HL-60/S4 treated with retinoic acid at 250 ng/mL for 4 days and 3 days (cell line): ENCODE measurements at regions not wholly inside any gene's neighbourhood (a gene's known extent, or its start where the extent isn't known, plus 50 kb on each side); places are given as distances from the start of the nearest gene placed in this dataset.
"Not testable (repeated sequence)": the region's sequence is repeated elsewhere in the genome, so short reads cannot be mapped to it uniquely, and the experiment has no call there.

ENCODE experiments used
- in situ Hi-C: fragments of 300-500 bp; cut with MboI; formaldehyde crosslinking; loops from 2 replicates; pipeline ENCODE4 v1.7.0; 2022; ENCODE audit warnings: low sequenced_read_pairs

DNA sequence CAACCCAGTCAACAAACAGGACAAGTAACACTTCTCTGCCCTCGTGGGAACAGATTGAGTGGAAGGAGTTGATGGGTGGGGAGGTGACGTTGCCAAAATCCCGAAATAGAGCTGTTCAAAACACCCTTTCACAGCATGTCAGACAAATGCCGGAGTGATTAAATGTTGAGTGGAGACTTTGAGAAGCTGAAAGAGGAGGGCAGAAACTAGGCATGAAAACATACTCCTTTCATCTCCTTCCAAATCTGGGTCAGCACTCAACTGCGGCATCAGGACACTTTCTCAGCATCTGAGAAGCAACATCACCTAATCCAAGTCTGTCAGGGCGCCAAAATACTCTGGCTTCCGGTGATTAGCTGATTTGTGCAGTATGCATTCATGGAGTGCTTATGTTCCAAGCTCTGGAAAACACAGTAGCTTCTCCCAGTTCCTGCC, 51.5 kb upstream of the MRI1 start:
- in situ Hi-C loops: no loop called here

DNA sequence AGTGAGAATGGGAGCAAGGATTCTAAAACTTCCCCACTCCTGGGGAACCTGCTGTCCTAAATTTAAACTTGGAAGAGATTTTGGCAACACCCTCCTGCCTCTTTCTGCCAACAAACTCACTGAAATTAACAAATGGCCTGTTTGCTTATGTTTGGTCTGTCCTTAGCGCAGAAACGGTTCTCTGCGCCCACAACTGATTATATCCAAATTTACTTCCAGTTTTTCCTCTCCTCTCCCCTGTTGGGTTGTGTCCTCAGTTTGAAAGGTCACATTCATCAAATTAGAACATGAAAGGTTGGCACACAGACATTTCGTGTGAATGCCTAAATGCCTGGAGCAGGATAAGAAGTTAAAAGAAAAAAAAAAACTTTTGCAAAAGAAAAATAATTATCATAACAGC, 56.4 kb upstream of the MRI1 start:
- in situ Hi-C loops: no loop called here

DNA sequence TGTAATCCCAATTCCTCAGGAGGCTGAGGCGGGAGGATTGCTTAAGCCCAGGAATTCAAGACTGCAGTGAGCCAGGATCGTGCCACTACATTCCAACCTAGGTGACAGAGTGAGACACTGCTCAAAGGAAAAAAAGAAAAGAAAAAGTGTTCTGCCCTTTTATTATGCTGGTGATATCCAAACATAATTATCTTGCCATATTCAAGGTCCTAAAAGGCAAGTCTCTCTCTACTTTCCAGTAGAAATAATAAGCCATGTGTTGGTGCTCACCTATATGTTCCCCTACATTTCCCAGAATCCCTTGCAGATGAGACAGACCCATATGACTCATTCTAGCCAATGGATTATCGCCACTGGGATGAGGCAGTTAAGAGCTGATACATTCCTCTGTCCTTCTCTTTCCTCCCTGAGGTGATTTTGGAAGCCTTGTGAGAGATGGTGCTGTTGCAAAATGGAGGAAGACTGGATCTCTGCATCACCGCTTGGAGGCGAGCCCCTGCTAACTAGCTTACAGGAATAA, 58.3 kb upstream of the MRI1 start:
- in situ Hi-C loops: no loop called here

DNA sequence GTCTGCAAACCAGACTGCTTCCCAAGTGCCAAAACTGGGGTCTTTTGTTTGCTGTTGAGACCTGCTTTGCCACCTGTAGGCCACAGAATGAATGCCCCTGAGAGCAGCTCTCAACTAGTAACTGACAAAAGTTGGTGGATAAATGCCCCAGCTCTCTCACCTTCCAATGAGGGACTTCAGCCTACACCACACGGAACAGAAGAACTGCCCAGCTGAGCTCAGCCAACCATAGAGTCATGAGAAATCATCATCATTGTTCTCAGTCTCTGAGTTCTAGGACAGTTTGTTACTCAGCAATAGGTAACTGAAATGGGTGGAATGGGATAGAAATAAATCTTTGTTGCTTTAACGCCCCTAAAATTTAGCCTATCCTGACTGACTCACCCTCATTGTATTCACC, 59.1 kb upstream of the MRI1 start:
- in situ Hi-C loops: no loop called here

DNA sequence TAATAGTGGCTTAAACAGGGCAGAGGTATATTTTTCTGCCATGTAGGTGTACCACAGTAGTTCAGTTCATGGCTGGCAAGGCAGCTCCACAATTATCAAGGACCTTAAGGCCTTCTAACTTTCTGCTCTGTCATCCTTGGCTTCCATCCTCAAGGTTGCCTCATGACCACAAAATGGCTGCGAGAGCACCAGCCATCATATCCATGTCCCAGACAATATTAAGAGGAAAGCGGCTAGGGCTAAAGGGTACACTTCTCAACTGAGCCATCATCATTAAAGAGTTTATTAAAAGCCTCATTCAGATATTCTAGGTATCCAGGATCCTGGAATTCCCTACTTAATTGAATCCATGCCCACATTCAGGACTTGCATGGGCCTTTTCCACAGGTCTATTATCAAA, 62.7 kb upstream of the MRI1 start:
- in situ Hi-C loops: no loop called here

DNA sequence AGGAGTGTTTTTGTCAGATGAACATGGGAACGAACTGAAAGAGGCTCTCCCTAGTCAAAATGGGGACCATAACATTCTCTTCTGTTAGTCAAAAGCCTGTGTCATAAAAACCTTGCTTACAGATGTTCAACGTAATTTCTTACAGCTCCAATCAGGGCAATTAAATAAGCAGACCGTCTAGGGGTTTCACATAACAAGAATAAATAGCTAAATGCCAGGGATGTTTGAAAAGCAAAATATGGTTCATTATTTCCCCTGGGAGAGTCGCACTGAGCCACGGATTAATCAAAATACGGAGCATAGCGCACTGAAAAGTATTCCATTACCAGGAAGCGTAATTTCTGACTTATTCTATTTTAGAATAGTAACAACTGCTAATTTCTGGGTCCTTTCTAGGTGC, 63.7 kb upstream of the MRI1 start:
- in situ Hi-C loops: no loop called here

DNA sequence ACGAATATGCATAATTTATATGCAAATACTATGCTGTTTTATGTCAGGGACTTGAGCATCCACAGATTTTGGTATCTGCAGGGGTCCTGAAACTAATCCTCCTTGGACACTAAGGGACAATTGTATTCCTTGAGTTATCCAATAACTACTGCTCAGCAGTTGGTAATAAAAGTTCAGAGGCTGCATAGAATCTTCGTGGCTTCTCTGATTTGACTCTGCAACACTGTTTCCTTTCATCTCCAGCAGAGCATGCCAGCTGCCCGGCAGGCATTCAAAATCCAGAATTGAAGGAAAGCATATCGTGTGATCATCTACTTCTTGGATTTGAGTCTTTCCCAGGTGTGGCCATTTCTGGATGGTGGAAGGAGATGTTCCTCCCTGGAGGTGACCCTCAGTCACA, 64.5 kb upstream of the MRI1 start:
- in situ Hi-C loops: no loop called here

DNA sequence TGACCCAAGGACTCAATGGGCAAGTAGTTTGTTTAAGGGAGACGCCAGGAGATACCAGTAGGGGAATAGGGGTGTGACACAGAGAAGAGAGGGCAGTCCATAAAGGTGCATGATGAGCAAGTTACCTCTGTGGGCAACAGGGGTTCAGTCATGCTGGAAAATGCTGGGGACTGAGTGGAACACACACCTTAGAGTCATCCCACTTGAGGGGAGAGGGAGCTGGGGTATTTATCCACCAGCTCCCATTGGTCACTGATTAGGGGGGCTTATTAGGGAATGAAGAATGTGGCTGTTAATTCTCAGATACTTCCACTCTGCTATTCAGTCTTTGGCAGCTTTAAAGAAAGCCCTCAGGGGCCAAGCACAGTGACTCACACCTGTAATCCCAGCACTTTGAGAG, 67.5 kb upstream of the MRI1 start:
- in situ Hi-C loops: no loop called here

DNA sequence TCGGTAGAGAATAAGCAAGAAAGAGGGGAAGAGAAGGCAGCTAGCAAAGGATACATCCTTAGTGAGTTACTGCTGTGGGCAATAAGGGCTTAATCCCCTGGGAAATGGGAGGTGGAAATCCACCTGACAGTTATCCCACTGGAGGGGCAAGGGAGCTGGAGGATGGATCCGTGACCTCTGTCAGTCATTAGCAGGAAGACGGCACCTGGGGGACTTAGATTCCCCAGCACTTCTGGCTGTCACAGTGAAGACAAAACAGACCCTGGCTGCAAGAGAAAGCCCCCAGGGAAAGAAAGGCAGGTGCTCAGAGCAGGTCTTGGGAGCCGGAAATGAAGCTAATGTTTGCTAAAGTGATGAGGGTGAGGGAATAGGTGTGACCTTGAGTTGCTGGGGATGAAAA, 70.4 kb upstream of the MRI1 start:
- in situ Hi-C loops: no loop called here

DNA sequence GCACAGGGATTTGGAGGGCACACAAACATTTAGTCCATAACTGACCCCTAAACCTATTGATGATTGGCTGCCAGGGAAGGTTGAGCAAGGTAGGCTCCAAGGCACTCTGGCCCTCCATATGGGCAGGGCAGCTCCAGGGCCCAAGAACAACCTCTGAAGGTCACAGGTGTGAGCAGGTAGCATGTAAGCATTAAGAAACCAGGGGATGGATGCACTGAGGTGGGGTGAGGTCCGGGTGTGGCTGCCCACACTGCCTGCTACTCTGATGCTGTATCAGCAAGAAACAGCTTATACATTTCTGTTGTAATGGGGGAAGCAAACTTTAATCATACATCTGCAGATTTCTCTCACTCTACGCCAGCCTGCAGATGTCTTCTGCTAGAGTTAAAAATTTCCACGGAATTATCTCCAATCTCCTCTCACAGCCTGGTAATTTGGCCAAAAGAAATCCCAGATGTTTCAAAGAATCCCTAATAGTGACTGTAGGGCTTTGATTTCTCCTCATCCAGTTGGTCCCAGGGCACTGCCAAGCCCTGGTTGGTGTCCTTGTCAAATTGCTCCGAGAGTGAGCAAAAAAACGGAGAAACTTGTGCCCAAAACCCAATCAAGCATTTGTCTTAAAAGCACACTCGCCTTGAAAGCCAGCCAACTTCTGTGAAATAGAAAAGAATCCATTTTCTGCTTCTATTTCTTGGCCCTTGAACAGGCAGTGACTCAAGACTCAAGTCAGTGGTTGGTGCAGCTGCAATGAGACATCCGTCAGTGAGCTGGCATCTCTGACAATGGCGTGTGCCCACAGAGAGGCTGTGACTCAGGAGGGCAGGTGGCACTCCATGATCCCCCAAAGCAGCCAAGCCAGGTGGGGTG, 72.5 kb upstream of the MRI1 start:
- in situ Hi-C loops: no loop called here

DNA sequence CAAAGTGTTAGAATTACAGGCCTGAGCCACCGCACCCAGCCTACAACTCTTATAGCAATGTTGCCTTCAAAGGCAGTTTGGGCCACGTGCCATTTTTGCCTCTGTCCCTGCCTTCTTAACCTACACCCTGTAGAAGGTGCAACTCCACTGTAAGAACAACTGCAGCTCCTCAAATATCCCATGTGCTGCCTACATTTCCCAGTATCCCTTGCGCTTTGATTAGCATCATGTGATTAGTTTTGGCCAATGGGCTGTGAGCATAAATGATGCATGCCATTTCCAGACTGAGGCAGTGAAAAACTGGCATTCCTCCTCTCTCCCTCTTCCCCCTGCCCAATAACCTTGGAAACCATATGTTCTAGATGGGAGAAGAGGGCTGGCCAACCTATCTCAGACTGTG, 75.2 kb upstream of the MRI1 start:
- in situ Hi-C loops: no loop called here

DNA sequence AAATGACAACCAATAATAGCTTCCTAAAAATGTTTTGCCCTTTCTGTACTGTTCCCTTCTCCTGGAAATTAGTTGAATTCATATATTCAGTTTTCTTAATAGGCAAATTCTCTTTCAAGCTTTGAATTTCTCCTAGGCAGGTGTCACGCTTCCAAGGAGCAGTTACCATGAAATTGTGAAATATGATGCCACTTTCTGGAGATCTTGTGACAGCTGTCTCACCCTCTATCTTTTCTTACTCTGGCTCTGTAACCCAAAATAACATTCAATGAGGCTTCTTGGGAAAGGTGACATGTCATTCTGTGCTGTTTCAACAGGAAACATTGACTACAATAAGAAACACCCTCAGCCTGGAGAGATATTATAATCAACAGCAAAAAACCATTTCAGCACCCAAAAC, 80.3 kb upstream of the MRI1 start:
- in situ Hi-C loops: no loop called here

DNA sequence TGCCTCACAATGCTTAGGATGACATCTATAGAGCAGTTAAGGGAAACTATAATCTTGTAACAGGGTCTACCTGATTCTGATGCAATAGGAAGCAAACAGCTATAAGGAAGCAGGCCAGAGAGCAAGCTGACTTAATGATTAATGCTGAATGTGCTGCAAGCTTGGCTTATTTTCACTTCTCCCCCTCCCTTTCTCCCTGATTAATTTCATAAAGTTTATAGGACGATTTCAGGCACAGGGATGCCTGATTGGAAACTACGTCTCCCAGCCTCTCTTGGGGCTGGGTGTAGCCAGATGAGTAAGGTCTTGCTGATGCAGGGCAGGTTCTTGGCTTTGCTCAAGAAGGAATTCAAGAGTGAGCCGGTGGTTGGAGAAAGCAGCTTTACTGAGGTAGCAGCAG, 82.8 kb upstream of the MRI1 start:
- in situ Hi-C loops: no loop called here

DNA sequence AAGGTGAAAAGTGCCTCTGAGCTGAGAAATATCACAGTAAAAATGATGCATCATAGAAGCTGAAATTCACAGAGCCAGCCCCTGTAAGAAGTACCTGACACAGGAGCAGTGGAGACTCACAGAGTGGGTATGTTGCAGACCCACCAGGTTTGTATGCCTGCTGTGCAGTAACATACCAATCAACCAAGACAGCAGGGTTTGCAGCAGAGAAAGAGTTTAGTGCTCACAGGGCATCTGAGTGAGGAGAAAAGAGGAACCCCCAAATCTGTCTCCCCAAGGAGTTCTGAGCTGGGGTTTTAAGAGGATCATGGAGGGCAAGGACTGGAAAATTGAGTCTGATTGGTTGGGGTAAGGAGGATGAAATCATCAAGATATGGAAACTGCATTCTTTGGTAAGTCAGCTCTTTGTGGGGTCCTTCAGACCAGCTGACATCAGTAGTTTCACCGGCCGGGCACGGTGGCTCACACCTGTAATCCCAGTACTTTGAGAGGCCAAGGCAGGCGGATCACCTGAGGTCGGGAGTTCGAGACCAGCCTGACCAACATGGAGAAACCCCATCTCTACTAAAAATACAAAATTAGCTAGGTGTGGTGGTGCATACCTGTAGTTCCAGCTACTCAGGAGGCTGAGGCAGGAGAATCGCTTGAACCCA, 83.5 kb upstream of the MRI1 start:
- in situ Hi-C loops: not testable (repeated sequence)

DNA sequence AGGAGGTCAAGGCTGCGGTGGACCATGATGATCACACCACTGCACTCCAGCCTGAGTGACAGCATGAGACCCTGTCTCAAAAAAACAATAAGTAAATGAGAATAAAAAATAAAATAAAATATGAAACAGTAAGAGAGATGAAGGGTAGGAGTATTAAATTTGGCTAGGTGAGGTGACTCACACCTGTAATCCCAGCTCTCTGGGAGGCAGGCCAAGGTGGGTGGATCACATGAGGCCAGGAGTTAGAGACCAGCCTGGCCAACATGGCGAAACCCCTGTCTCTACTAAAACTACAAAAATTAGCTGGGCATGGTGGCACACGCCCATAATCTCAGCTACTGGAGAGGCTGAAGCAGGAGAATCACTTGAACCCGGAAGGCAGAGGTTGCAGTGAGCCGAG, 87.4 kb upstream of the MRI1 start:
- in situ Hi-C loops: not testable (repeated sequence)

DNA sequence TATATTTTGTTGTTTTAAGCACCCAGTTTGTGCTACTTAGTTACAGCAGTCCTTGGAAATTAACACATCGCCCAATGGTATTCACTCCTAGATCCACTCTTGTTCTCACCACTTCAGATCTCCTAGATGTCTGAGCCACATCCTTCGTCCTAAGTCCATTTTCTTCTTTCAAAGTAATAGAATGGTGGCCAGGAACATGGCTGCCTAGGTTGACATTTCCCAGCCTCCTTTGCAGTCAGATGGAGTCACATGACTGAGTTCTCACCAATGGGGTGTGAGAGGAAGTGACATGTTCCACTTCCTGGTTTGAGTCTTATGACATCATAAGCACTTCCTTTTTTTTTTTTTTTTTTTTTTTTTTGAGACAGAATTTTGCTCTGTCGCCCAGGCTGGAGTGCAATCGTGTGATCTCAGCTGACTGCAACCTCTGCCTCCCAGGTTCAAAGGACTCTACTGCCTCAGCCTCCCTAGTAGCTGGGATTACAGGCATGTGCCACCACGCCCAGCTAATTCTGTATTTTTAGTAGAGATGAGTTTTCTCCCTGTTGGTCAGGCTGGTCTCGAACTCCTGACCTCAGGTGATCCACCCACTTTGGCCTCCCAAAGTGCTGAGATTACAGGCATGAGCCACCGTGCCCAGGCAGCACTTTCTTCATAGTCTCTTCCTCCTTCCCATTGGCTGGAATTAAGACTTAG, 91.7 kb upstream of the MRI1 start:
- in situ Hi-C loops: not testable (repeated sequence)

DNA sequence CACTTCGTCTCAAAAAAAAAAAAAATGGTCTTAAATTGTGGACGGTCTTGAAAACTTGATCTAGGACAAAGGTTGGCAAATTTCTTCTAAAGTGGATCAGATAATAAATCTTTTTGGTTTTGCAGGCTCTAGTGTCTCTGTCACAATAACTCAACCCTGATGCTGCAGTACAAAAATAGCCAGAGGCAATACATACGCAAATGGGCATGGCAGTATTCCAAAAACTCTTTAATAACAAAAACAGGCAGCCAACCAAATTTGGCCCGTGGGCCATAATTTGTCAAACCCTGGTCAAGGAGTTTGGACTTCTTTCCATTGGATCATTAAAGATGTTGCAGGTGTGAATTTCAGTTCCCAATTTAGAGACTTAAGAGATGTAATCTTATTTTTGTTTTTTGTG, 93.5 kb upstream of the MRI1 start:
- in situ Hi-C loops: no loop called here

DNA sequence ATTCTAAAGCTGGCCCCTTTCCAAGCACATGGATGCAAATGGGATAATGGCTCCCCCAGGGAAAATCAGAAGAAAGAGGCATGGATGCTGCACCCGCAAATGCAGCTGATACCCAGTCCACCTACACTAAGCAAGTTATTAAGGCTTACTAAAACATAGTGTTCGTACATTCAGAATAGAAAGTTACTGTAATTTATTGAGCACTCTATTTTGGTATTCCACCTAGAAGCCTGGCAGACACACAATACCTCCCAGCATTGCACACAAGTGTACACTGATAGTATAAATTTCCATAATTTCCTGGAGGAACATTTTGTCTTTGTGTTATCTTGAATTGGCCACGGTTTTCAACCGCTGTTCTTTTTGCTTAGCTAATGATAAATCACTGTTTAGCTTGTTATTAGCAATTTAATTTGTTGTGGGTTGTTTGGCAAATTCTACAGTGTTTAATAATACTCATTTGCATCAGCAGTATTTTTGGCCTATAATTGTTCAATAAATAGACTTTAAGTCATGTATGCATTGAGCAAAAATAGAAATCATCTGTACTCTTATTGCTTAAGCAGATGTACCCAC, 94.5 kb upstream of the MRI1 start:
- in situ Hi-C loops: no loop called here

DNA sequence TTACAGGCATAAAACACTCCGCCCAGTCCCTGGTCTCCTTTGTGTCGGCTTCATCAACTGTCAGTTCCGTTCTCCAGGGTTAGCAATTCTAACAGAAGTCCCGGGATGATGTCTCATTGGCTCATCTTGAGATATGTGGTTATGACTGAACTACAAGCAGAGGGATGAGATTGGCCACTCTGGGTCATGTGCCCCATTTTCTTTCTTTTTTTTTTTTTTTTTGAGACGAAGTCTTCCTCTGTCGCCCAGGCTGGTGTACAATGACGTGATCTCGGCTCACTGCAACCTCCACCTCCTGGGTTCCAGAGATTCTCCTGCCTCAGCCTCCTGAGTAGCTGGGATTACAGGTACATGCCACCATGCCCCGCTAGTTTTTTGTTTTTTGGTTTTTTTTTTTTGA, 95.4 kb upstream of the MRI1 start:
- in situ Hi-C loops: no loop called here

DNA sequence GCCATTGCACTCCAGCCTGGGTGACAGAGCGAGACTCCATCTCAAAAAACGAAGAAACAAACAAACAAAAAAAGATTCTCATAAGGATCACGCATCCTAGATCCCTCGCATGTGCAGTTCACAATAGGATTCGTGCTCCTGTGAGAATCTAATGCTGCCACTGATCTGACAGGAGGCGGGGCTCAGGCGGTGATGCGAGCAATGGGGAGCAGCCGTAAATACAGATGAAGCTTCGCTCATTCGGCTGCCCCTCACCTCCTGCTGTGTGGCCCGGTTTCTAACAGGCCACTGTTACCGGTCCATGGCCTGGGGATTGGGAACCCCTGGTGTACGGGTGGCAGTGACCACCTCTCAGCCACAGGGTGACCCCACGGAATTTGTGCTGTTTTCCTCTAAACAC, 98.2 kb upstream of the MRI1 start:
- in situ Hi-C loops: no loop called here

DNA sequence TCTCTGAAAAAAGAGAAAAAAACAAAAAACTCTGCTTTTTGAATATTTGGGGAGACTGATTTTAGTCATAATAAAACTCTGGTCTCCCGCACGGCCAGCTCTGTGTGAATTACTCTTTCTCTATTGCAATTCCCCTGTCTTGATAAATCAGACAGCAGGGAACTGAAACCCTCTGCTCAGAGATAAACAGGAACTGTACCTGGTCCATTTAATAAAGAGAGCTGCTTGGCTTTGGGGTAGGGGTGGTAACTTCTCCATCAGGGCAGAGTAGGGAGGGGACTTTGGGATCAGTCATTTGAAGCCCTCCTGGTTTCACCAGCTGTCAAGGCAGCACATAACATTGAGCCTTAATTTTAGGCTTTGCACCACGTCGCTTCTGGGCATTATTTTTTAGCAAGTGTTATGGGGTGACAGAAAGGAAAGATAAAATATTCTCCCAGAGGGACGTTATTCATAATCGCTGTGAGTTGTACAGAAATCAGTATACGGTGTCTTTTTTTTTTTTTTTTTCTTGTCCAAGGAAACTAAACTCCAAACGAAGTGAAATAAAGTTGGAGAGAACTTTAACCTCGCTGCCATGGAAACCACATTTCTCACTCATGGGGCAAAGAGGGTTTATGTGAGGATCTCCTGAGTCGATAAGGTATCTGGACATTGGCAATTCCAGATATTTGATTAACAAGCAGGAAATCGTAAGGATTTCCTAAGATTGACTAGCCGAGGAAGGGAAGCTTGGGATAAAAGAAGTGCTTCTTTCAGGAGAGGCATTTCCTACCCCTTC, 99.0 kb upstream of the MRI1 start:
- in situ Hi-C loops: no loop called here
